HG02759 (cell line): ENCODE measurements at regions not wholly inside any gene's neighbourhood (a gene's known extent, or its start where the extent isn't known, plus 50 kb on each side); places are given as distances from the start of the nearest gene placed in this dataset.

Experiments
- ATAC-seq: cut with Tn5 transposase; IDR thresholded peaks from one replicate; pipeline ENCODE4 v1.9.1; 2021; ENCODE audit warnings: mild to moderate bottlenecking, moderate library complexity; ENCODE audit not compliant: unreplicated experiment

DNA sequence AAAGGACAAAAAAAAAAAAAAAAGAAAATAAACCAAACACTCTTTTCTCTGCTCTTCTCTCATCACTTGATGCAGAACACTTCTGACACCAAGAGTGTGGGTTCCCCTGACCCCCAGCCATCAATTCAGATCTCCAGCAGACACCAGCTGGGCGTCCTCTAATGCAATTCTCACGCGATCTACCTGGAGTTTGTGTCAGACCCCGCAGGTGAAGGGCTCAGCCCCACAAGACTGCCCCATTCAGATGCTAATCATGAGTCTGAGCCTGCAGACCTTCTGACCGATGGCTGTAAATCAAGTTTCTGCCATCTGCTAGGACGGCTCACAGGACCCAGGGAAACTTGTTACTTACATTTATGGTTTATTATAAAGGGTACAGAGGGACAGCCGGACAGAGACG lies 133.6 kb upstream of the C1orf174 start:
- ATAC-seq = no peak

DNA sequence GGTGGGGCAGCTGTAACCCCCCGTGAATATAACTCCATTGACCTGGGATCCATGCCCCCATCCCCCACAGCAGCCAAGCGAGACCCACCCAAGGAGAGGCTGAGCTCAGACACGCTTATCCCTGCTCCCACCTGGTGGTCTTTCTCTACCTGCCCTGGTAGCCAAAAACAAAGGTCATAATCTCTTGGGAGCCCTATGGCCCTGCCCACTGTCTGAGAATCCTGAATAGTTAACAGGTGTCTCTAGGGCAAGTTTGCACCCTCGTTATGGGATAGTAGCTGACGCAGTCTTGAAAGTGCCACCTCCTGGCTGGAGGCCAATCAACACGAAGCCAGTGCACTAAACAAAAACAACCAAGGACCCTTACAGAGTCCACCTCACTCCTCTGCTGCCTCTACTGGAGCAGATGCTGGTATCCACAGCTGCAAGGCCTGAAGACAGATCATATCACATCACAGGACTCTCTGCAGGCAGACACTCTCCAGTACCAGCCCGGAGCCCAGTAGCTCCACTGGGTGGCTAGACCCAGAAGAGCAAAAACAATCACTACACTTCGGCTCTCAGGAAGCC lies 134.3 kb upstream of the C1orf174 start:
- ATAC-seq = no peak

DNA sequence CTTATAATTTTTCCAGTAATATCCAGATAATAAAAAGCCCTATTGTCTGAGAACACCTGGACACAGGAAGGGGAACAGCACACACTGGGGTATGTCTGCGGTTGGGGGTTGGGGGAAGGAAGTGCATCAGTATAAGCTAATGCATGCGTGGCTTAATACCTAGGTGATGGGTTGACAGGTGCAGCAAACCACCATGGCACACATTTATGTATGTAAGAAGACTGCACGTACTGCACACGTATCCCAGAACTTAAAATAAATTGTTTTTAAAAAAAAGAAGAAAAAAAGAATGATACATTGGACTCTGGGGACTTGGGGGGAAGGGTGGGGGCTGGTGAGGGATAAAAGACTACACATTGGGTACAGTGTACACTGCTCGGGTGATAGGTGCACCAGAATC lies 144.9 kb upstream of the C1orf174 start:
- no peak for ATAC-seq

DNA sequence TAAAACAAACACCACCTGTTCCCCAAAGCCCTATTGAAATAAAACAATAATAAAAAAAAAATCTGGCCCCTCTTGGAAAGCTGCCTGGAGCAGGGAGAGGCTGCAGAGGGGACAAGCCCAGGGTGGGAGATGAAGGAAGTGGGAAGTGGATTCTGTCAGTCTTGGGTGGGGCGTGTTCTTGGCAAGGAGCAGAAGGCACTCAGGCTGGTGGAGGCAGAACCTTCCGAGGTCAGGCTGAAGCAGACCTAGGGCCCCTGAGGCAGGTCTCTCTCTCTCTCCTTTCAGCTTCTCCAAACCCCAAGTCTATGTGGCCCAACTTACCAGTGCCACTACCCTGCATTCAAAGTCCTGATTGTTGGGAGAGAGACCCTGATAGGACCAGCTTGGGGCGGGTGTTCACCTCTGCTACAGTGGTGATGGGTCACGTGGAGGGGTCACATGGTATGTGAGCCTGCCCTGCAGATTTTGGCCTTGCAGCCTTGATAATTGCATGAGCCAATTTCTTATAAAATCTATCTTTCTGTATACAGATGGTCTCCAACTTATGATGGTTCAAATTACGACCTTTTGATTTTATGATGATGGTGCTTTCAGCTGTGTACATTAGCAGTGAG lies 145.4 kb upstream of the C1orf174 start:
- no peak for ATAC-seq

DNA sequence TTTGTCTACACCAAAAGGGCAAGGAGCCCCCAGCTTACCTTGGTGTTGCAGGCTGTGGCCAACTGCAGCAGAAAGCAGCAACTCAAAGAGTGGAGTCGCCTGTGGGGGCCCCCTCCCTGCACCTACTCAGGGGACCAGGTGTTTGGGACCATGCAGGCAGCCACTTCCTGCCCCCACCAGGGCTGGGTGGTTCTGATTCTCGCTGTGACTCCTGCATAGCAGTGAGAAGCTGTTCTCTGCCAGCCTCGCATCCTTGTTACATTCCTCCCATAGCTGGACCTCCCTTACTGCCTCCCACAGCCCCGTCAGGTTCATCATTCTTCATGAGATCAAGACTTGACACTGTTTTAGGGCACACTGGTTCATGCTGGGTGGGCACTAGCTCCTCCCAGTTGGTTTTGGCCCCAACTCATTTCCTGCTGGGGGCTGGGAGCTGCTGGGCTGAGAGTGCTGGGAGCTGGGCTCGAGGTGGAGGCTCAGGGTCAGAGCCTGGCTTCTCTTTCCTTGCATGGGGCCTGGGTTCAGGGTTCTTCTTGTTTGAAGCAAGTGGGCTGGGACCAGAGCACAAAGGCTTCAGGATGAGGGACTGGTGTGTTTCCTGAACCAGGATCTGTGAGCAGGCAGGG lies 146.9 kb upstream of the C1orf174 start:
- no peak for ATAC-seq

DNA sequence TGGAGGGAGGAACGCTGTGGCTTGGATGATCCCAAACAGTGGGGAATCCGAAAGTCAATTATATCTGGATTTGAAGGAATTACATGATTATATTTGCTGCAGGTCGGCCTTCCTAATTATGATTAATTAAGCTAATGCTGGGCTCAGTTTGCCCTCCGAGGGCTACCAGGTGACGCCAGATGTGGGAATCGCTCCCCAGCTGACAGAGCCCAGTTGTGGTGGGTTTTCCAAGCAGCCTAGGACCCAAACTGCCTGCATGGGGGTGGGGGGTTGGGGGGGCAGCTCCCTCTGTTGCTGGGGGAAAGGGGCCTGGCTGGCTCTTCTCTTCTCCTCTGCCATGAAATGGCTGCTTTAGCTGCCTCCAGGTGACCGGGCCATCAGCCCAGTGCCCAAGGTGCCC lies 147.6 kb upstream of the C1orf174 start:
- ATAC-seq = no peak

DNA sequence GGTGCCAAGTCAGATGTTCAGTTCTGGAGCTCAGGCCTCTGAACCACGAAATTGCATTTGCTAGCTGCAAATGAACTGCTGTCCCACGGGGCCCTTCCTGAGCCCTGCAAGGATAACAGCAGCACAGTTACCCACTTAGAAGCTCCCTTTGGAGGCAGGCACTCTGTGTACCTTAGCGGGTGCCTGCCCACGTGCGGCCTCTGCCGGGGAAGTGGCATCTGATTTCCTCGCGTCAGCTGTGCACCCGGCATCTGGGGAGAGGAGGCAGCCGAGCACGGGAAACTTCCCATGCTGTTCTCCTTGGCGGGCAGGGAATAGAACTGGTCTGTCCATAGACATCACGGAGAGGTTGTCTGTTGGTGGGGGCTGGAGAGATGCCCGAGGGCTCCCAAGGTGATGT lies 148.0 kb upstream of the C1orf174 start:
- no peak for ATAC-seq

DNA sequence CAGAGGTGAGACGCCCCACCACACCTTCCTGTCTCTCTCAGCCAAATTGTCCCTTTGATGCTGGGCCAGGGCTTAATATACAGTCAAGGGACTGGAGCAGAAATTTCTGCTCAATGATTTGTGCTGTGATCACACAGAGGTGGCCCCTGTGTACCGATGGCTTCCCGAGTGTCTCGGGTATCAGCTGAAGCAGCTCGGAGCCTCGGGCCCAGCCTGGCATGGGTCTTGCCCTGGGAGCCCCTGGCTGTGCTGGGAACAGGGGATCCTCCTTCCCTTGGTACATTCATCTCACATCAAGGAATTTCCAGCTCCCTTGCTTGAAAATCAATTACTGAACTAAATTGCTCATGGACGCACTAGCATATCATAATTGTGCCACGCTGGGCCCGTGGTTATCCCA lies 148.8 kb upstream of the C1orf174 start:
- ATAC-seq = no peak

DNA sequence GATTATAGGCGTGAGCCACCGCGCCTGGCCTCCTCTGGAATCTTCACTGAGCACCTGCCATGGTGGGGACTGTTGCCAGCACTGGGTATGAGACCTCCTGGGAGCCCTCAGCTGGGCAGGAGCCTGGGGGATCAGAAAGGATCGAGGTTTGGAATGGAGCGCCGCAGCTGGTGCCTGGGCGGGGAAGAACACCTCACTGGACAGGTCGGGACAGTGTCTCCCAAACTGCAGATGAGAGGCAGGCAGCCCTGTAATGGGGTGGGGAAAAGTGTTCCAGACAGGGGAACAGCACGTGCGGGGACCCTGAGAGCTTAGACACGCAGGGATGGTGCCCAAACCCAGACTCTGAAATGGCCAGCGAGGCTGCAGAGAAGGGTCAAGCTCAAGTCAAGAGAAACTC lies 150.9 kb upstream of the C1orf174 start:
- ATAC-seq = no peak

DNA sequence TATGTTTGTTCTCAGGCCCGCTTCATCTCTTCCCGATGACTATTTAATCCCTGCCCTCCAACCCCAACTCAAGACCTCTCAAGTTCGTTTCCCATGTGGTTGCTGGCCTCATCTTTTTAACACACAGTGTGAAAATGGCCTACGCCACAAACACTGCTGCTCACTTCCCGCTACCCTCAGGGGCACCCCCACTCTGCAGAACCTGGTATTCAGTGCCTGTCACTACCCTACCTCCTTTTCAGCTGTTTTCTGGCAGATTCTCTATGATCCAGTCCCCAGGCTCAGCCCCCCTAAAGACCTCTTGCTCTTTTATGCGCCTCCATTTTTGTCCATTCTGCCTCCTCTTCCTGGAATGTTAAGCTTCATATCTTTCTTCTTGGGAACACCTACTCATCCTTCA lies 152.6 kb upstream of the C1orf174 start:
- ATAC-seq = no peak

DNA sequence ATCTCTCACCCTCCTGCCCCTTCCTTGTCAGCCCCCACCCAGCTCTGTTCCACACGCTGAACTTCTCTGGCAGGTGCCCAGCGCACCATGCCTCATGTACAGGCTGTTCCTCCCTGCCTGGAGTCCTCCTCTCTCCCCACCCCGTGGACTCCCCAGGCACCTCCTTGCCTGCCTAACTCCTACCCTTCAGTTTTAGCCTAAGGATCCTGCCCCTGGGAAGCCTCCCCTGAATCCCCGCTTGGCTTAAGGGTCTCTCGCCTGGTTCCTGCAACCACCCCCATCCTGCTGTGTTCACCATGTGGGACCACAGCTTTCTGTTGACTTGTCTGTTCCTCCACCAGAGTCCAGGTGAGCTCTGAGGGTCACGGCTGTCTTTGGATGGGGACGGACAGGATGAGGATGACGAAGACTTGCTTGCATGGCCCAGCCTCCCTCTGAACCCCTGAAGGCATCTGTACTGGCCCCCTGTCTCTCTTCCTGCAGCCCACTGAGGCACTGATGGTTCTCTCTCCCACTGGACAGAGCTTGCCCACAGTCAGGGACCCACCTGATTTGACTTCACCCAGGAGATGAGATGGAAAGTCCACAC lies 153.2 kb upstream of the C1orf174 start:
- no peak for ATAC-seq

DNA sequence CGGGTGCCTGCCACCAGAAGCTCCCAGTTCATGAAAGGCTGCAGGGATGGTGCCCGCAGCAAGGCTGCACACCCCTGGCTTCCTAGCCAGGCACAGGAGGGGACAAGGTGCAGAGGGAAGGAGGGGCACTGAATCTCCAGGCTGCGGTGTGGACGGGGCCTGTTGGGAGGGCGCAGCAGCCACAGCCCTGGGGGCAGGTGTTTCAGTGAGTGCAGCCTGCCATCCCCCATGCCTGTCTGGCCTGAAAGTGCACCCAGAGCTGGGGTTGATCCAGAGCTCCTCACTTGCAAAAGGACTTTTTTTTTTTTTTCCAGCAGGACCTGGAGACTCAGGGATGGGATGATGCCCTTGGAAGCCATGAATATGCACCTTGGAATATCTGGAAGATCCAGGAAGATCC lies 153.7 kb upstream of the C1orf174 start:
- no peak for ATAC-seq

DNA sequence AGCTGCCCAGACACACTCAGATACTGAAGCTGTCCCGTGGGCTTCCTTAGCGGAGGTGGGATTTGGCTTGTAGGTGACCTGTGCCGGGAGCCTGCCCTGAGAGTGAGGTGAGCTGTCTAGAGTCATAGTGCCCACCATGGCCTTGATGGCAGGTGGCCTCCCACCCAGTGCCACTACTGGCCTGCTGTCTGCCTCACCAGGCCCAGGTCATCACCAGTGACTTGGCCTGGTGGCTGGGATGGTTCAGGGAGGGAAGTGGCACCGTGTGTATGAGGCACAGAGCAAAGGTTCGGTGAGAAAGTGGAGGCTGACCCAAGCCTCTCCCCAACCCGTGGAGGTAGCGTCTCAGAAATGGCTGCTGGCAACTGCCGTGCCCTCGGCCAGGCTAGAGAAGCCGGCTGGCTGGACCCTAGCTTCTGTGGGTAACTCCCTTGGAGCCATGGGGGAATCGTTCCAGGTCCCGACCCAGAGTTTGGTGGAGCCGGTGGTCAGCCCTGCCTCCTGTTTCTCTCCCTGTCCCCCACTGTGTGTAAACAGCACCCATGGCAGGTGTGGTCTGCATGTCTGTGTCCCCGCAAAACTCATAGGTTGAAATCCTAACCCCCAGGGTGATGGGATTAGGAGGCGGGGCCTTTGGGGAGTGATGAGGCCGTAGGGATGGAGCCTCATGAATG lies 155.4 kb upstream of the C1orf174 start:
- ATAC-seq = no peak

DNA sequence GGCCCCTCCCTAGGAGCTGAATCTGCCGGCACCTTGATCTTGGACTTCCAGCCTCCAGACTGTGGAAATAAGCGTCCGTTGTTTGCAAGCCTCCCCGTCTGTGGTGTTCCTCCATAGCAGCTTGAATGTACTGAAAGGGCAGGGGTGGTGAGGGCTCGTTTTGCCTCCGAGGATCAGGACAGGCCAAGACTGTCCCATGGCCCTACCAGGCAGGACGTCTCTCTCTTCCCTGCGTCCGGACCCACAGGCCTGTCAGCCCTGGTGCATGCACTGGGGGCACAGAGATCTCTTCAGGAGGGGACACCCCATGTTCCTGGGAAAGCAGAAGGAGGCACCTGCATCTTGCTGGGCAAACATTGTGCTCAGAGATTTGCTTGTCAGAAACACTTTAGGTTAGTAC lies 156.3 kb upstream of the C1orf174 start:
- ATAC-seq = no peak

DNA sequence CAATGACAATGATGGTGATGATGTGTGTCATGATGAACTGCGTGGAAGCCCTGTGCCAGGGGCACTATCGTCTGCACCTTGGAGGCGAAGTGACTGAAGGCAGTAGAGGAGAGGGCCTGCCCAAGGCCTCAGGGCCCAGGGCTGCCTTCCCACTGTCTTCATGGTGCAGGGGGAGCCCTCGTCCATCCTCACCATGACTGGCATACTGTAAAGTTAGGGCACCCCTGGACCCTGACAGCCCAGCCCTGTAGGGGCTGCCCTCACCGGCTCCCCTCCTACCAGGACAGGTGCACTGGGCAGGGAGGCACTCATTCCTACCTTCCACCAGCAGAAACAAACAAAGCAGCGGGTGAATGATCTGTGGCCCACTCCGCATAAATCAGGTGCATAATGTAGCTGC lies 156.9 kb upstream of the C1orf174 start:
- no peak for ATAC-seq

DNA sequence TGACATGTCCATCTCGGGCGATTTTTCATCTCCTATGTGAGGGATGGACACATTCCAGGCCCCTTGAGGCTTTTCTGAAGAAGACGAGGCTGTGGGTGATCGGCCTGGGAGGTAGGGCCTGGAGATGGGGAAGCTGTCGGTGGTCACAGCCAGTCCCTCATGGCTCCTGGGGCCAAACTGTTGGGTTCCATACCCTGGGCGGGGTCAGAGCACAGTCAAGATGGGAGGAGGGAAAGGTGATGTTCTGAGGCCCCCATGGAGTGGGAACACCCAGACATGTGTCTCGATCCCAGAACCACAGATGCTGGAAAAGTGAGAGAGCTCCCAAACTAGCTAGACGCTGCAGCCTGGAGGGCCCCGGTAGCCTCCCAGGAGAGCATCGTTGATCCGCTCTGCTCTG lies 157.5 kb upstream of the C1orf174 start:
- ATAC-seq = no peak

DNA sequence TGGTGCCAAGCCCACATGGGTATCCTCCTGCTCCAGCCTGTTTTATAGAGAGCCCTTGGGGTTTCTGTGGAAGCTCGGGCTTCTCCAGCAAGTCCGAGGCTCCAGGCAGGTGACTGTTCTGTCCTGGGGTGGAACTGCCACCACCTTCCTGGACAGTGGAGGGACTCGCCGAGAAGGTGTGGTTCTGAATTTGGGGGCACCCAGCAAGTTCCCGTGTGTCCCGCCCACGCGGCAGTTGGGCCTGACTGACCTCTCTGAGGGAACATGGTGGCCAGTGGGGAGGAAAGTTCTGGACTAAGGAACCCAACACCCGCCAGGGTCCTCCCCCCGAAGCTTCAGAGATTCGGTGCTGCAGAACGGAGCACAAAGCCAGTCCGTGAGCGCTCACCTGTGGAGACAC lies 158.1 kb upstream of the C1orf174 start:
- no peak for ATAC-seq

DNA sequence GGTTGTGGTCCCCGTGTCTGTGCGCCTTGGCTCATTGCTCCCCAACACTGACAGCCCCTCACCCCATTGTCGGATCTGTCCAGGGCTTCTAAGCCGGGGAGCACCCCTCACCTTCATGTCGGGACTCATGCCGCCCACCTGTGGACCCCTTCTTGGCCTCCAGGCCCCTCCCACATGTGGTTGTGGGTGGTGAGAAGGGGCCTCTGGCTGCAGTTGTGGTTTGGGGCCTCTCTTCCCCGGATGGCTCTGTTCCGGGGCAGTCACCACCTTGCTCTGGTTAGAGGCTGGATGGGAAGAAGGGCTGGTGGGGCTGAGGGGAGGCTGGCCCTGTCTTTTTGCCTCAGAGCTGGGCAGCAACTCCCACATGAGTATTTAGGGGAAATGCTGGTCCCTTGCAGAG lies 158.6 kb upstream of the C1orf174 start:
- ATAC-seq = no peak

DNA sequence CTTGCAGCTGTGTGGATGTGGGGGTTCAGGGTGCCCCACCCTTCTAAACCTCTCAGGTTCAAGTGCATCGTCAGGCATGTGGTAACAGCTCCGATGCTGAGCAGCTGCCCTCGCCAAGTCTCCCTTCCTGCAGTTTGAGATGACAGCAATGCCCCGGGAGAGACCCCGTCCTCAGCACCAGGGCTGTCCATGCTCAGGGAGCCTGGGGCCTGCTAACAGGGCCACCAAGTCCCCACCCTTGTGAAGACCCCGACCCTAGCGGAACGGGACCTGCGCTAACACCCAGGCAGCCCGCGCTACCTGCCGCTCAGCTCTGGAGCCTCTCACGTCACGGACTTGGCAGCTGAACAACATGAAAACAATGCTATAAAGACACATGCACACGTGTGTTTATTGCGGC lies 159.2 kb upstream of the C1orf174 start:
- no peak for ATAC-seq

DNA sequence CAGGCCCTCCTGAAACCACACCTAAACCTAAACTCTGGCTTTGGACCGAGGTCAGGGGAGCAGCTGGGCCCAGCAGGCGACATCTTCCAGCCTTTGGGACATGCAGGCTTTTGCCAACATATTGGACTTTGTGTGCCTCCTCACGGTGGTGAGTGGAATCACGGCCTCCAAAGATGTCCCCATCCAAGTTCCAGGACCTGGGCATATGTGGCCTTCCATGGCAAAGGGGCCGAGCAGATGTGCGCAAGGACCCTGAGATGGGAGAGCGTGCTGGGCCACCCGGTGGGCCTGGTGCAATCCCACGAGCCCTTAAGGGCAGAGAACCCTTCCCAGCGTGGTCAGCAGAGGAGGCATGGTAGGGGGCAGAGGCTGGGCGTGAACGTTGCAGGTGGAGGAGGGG lies 160.8 kb upstream of the C1orf174 start:
- no peak for ATAC-seq

DNA sequence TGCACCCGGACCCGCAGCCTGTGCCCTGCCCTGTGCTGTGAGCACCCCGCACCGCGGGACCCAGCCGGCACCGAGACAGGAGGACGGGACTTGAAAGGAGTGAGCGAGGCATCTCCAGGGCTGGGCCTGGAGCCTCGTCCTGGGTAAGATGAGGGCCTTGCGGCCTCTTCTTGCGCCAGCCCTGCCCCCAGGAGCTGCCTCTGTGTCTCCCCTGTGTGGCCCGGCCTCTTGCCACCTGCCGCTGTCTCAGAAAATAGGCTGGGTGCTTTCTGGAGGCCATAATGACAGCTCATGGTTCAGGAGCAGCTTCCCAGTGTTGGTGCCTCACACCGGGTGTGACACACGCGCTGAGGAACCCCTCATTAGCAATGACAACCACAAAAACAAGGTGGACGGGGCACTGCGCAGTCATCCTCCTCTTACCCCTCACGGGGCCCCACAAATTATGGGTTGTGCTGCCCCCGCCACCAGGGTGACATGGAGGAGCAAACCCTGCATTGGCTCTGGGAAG lies 161.5 kb upstream of the C1orf174 start:
- ATAC-seq = no peak

DNA sequence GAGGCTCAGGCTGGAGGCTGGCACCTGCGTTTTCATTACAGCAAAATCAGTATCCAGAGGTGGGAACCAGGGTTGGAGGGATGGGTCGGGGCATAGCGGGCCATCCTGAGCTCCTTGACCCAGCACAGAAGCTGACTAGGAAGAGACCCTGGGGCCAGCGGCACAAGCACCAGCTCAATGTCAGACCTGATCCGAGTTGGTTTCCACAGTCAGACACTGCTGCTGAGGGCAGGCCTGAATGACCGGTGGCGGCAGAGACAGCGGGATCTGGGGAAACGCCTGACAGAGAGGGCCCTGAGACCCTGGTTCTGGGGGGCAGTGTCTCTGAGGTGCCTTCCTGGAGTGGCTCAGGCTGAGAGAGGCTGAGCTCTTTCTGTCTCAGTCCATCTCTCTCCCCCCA lies 162.0 kb upstream of the C1orf174 start:
- ATAC-seq = no peak
